Middle frontal gyrus (tissue), 1 donor: ENCODE measurements at regions not wholly inside any gene's neighbourhood (a gene's known extent, or its start where the extent isn't known, plus 50 kb on each side); places are given as distances from the start of the nearest gene placed in this dataset.
"Not testable (repeated sequence)": the region's sequence is repeated elsewhere in the genome, so short reads cannot be mapped to it uniquely, and the experiment has no call there.

ENCODE experiments used
- DNase-seq: peaks from one replicate; pipeline ENCODE4 v3.0.0-alpha.2; 2015; ENCODE audit warnings: low spot score; ENCODE audit errors: extremely low spot score

- no peak for DNase-seq
Observed at GRCh38 chr6:3920321-3920720, 71.1 kb downstream of the FAM50B start.

DNA sequence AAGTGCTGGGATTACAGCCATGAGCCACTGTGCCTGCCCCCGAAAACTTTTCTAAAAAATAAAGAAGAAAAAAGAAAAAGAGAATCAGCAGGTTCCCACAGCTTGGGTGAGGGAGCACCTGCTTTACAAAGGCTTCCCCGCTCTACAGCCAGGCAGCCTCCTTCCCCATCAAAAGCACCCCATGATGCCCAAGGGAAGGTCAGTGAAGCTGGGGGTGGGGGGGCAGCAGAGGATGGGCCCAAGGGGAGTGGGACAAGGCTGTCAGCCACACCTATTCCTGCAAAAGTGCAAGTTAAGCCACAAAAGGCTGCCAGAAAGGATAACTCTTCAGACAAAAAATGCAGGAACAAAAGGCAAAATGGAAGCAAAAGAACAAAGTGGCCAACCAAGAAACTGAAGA is 72.5 kb downstream of the FAM50B start:
- DNase-seq: no peak

DNA sequence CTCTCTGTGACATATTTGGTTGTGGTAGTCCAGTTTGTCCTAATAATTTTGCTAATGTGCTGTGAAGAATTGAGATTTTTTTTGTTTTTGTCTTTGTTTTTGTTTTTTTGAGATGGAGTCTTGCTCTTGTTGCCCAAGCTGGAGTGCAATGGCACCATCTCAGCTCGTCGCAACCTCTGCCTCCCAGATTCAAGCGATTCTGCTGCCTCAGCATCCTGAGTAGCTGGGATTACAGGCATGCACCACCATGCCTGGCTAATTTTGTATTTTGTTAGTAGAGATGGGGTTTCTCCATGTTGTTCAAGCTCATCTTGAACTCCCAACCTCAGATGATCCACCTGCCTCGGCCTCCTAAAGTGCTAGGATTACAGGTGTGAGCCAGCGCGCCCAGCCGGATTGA is 73.4 kb downstream of the FAM50B start:
- not testable (repeated sequence) for DNase-seq

GRCh38 chr6:3925223-3926149 is 76.3 kb downstream of the FAM50B start:
- not testable (repeated sequence) for DNase-seq

DNA sequence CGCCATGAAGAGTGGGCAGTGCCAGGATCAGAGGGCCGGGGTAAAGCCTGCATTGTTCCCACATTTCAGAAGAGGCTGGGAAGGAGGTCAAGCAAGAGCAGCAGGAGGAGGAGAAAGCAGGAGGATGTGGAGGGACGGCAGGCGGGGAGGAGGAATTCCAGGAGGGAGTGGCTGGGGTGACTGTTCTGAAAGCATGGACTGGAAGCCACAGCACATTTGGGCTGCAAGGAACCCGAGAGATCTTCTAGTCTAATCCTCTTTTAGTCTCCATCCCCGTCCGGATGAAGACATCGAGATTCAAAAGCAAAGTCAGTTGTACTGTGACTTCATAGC is 76.9 kb downstream of the FAM50B start:
- no peak for DNase-seq

DNA sequence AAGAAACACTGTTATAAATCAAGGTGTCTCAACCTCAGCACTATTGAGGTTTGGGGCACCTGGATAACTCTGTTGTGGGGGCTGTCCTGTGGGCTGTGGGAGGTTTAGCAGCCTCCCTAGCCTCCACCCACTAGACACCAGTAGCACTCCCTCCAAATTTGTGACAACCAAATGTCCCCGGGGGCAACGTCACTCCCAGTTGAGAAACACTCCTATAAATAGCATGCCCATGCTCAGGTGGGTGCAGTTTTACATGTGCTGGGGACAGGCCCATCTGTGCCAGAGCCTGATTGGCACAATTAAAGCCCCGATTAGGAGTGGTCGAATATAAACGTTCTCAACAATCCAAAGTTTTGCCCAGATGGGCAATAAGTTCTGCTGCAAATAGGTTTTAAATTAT is 78.9 kb downstream of the FAM50B start:
- no peak for DNase-seq

DNA sequence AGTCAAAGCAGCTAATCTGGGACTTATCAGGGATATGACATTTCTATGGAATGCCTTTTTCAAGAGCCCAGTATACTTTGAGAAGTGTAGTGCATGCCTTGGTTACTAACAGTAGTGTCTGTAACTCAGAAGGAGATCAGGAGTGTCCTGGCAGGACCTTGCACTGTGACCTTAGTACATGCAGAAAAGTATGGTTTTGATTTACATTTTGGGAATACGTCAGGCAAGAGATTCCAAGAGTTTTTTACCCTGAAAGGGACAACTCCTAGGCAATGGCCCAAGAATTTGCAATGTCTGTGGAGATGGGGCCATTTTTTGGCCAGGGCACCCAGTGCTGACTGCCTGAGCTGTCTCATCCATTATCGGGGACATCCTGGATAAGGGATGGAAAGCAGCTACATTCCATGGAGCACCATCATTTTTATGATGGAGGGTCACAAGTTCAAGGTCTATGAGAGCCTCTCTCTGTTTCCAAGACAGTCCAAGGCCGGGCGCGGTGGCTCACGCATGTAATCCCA is 80.2 kb downstream of the FAM50B start:
- DNase-seq: no peak

DNA sequence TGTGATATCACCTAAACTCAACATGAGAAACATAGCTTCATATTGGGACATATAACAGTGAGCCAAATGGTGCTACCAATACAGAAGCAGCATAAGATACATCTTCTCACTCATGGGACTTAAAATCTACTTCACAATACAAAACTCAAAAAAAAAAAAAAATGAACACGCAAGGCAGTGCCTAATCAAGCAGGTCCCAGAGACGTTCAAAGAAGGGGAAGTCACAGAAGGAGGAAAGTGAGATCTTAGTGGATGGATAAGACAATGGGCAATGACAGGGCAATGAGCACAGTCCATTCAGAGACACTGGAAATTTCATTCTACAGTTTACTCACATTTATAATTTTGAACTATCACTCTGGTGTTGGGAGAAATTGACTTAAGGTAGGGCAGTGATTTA is 88.3 kb downstream of the FAM50B start:
- DNase-seq: no peak

GRCh38 chr6:3938715-3939367 is 89.7 kb downstream of the FAM50B start:
- DNase-seq: no peak

DNA sequence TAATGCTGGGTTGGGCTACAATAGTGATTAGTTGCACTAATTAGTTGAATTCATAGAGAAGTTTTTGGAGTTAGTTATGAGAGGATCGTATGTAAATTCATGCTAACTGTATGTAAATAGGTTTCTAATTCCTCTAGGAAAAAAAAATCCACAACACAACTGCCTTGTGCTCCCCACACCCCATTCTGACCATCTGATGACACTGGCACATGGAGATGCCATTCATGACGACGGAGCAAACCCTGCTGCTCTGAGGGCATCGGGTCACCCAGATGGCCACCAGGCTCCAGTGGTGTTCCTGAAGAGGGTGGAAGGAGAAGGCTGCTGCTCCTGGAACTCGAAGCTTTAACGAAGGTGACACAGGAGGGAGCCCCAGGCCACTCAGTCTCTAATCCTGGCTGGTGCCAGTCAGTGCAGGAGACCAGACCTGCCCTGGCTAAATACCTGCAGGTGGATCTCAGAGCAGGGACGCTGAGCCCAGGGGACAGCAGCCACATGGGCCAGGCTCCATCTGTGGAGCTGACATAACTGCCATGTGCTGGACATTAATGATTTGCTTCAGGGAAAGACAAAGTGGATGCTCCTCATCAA is 90.3 kb downstream of the FAM50B start:
- DNase-seq: no peak

DNA sequence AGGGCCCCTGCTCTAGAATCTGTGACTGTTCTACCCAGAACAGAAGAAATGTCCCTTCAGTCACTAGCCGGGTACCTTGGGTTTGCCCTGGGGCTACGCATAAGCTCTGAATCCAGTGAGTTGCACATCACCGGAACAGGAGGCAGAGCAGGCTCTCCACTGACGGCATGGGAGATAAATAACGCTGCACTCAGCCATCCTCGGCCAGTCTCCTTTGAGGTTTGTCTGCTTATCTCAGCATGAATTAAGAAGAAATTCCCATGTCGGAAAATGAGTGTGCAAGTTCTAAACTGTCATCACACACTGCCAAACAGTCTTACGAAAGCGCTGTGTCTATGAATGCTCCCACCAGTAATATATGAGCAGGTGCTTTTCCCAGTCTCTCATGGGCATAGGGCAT is 90.8 kb downstream of the FAM50B start:
- no peak for DNase-seq

DNA sequence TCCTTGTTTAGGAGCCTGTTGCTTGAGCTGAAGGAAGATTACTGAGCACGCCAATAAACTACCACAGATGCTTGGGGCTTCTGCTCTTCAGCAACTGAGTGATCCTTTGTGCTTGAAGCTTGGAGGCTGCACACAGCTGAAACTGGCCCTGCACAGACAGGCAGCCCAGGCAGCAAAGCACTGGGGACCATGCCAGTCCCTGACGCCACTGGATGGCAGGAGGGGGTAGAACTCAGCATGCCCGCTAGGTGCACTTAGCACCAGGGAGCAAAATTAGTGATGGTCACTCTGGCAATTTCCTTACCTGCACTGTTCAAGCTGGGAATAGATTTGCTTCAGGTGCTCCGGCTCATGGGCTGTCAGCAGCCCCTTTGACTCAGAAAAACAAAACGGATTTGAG is 91.5 kb downstream of the FAM50B start:
- DNase-seq: no peak

GRCh38 chr6:3943331-3943765 is 94.2 kb downstream of the FAM50B start:
- no peak for DNase-seq

- no peak for DNase-seq
Observed at GRCh38 chr6:3944246-3944645, 95.1 kb downstream of the FAM50B start.

GRCh38 chr6:3946778-3947177 is 97.6 kb downstream of the FAM50B start:
- no peak for DNase-seq

DNA sequence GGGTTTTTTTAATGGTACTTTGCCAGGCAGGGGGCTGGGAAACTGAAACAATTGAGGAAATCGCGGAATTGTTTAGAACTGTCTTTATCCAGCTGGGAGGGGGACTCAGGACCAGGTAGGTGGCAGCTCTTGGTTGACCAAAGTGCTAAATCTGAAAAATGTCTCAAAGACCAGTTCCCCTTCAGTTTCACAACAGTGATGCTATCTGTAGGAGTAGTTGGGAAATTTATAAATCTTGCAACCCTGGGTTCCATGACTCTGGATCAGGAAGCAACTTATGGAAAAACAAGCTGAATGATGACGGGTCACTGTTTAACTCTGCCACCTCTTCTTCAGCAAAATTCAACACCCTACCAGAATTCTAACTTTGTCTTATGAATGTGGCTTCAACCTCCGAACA is 99.7 kb downstream of the FAM50B start:
- no peak for DNase-seq

GRCh38 chr6:3949521-3949920 is 100.3 kb downstream of the FAM50B start:
- DNase-seq: no peak

- no peak for DNase-seq
Observed at GRCh38 chr6:3956054-3956453, 106.9 kb downstream of the FAM50B start.

DNA sequence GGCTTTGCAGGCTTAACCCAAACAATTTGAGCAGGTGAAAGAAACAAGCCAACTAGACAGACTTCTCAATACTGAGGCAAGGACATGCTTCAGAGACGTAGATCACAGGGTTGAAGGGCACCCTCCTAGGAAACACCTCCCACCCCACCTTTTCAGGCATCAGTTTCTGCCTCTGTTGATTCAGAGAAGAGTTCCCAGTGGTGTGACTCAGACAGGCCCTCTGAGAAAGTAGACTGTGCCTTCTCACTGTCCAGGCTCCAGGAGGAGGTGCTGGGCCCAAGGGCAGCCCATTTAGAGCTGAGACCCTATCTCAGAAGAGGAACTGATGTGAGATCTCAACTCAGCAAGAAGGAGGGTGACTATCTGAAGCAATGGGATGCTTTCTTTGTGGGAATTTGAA is 108.1 kb downstream of the FAM50B start:
- DNase-seq: no peak

GRCh38 chr6:3958255-3958654 is 109.1 kb downstream of the FAM50B start:
- DNase-seq: no peak

GRCh38 chr6:3959385-3959784 is 110.2 kb downstream of the FAM50B start:
- no peak for DNase-seq

GRCh38 chr6:3960754-3961361 is 111.7 kb downstream of the FAM50B start:
- no peak for DNase-seq
